MV-4-11 (cell line): ENCODE measurements at regions not wholly inside any gene's neighbourhood (a gene's known extent, or its start where the extent isn't known, plus 50 kb on each side); places are given as distances from the start of the nearest gene placed in this dataset.
"Not testable (repeated sequence)": the region's sequence is repeated elsewhere in the genome, so short reads cannot be mapped to it uniquely, and the experiment has no call there.

ENCODE experiments used
- DNase-seq: peaks from one replicate; lab custom pipeline; 2025; lab: John Stamatoyannopoulos, UW

DNA sequence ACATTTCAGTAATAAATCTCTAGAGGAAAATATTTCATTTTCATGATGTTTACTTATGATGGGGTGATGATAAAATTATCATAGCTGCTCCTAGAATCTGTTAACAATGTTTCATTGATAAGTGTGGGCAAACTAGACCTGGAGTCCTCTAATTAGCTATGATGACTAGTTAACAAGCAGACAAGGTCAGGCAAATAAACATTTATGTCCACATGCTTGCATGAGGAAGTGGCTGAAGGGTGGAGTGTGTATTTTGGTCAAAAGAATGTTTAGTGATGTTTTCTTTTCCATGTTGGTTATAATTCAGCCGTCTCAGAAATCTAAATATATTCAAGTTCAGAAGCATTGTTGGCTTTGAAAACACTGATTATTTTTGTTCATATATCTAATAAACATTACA is 99.9 kb upstream of the FN1 start:
- DNase-seq: no peak

DNA sequence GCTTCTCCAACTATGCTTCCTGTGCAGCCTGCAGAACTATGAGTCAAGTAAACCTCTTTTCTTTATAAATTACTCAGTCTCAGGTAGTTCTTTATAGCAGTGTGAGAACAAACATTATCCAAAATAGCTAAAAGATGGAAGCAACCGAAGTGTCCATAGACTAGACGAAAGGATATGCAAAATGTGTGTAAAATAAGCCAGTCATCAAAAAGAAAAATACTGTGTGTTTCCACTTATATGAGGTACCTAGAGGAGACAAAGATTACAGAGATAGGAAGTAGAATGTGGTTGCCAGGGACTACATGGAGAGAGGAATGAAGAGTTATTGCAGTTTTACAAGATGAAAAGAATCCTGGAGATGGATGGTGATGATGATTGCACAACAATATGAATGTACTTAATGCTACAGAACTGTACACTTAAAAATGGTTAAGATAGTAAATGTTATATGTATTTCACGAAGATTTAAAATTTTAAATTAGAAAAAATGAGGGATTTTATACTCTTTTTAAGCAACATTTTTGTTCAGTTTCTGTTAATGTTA is 99.3 kb upstream of the FN1 start:
- DNase-seq: no peak

DNA sequence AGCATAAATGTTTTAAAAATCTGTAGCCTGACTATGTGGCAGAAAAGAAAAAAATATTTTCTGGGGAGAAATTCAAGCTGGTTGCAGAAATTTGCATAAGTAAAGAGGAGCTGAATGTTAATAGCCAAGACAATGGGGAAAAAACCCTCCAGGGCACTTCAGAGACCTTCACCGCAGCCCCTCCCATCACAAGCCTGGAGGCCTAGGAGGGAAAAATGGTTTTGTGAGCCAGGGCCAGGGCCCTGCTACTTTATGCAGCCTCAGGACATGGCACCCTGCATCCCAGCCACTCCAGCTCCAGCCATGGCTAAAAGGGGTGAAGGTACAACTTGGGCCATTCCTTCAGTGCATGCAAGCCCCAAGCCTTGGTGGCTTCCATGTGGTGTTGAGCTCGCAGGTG is 97.8 kb upstream of the FN1 start:
- not testable (repeated sequence) for DNase-seq

DNA sequence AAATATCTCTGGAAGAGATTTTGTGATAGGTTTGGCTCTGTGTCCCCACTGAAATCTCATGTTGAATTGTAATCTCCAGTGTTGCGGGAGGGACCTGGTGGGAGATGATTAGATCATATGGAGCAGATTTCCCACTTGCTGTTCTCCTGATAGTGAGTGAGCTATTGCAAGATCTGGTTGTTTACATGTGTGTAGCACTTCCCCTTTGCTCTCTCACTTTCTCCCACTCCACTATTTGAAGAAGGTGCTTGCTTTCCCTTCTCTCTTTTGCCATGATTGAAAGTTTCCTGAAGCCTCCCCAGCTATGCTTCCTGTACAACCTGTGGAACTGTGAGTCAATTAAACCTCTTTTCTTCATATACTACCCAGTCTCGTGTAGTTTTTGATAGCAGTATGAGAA is 97.0 kb upstream of the FN1 start:
- peak; percentile 55 for DNase-seq

DNA sequence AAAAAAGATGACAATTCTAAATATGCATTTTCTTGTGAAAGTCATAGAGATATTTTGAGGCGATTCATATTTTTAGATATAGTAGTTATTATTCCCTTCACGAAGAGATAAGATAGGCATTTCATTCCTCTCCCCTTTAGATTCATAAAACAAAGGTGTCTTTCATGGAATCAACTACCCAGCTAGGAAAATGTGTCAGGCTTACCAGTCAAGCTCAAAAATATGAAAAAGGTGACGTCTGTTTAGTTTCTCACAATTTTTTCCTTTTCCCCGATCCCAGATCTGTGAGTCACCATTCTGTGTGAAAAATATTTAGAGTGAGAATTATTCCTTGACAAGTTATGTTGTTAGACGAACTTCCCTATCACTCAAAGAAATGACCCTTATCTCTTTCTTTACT is 95.4 kb upstream of the FN1 start:
- no peak for DNase-seq

DNA sequence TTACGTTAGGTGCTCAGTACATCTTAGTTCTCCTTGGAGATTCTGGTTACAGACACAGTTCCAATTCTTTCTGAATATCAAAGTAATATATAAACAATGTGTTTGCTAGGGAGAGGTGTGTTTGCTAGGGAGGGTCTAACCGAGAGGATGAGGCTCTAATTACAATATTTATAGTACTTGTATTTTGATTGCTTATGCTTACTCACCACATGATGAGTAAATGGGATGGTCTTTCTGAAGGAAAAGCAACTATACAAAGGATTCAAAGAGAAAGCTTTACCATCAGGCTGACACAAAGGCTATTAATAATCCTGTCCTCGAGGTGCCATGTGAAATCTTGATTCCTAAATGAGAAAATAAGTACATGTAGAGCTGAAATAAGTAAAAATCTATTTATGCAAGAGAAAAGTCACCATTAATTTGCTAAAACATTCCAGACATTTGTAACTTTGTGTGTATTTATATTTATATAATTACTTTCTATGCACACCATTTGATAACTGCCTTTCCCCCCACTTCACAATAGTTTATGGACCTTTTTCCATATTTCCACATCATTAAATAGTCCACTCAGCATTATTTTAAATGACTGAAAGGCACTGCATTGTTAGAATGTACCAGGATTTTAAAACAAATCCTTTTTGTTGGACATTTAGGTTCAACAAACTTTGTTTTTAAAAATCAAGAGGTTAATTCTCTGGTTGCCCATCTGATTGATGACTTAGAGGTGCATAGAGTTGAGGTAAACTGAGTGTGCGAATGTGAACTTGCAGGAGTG is 94.5 kb upstream of the FN1 start:
- no peak for DNase-seq

DNA sequence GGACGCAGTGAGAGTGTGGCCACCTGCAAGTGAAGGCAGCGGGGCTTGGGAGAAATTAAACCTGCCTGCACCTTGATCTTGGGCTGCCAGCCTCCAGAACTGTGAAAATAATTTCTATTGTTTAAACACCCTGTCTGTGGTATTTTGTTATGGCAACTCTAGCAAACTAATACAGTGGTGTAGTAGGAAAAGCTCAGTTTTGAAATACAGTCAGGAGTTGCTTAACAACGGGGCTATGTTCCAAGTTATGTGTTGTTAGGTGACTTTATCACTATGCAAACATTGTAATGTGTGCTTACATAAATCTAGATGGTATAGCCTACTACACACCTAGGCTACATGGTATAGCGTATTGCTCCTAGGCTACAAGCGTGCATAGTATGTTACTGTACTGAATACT is 93.4 kb upstream of the FN1 start:
- no peak for DNase-seq

DNA sequence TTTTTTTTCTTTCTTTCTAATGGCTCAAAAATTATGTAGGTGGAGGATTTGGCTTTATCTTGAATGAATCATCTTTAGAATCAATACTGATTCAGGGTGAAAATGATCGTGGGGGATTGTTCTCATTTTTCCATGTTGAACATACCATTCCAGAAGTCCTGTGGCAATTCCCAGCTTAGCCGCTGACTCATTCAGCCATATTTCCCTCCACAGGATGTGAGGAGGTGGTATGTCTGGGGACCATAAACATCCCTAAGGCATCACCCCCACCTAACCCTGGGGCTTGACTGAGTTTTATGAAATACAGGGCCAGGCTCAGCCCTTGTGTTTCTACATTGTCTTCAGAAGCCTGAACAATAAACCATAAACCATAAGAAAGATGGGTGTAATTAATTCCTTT is 92.7 kb upstream of the FN1 start:
- no peak for DNase-seq

DNA sequence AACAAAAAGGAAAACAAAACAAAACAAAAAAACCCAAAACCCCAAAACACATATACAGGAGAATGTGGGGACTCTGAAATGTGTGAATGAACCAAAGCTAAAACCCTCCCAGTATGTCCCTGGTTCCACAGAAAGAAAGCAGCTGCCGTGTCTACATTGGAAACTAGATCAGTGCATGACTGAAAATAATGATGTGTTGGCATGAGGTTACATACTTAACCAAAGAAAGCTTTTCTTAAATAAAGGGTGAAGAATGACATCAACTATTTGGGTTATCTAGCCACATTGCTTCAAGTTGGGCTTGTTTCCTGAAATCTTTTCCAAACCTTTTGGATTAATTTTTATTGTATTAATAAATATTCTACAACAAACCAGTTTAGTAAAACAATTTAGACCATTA is 91.9 kb upstream of the FN1 start:
- no peak for DNase-seq

DNA sequence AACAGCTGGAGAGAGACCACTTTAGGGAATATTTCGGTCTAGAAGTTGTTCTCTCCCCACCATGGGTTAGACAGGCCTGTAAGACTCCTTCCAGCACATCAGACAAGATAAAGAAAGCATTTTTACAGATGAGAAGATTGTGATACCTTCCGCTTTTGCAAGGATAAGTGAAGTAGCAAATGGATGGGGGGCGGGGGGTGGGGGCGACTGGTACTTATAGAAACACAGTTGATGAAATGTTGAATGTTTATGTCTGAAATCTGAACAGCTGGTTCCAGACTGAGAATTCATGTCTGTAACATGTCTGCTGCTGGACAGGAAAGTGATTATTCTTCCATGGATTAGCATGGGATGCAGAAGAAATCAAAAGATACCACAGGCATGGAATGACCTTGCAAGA is 90.5 kb upstream of the FN1 start:
- DNase-seq: no peak

DNA sequence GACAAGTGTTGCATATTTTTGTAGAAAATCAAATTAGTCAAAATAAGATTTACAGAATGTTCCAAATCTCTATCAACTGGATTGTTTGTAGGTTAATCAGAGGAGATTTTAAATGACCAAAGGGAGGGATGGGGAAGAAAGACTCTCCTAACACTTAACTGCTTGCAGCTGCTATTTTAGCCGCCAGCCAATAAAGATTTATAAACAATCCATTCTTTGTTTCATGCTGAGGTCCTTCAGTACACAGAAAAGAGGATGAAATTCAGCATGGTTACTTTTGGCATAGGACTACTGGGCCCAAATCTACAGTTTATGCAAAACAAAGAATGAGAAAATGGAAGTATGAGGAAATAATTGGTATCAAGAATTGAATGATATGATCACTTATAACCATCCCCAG is 86.4 kb upstream of the FN1 start:
- no peak for DNase-seq

DNA sequence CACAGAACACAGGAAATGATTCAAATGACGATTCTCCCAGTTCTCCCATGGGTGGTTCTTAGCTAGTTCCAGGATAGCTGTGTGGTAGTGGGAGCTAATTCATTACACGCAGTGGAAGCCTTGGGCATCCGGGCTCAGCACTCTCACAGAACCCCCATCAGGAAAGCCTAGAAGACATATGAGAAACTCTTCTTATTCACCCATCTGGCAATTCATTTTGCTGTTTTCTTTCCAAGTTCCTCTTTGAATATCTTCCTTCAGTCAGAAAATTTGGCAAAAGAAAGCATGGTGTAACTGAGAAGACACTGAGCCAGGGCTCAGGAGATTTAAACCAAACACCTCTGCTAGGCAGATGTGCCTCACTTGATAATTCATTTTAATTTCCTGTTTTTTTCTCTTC is 85.2 kb upstream of the FN1 start:
- no peak for DNase-seq

DNA sequence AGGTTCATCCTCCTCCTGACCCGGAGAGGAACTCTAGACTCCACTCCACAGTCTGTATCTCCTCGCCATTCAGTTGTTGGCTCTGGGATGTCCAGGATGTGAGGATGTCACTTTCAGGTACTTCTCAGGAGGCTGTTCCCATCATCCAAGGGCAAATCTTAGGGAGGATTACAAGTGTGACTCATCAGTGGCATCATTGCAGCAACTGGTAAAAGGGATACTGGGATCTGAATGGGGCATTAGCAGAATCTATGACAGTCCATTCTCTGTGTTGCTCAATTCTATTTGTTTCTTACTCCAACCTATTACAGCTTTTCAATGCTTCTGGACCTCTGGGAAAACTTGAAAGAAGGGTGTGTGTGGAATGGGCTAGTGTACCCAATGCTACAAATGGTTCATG is 81.5 kb upstream of the FN1 start:
- no peak for DNase-seq

DNA sequence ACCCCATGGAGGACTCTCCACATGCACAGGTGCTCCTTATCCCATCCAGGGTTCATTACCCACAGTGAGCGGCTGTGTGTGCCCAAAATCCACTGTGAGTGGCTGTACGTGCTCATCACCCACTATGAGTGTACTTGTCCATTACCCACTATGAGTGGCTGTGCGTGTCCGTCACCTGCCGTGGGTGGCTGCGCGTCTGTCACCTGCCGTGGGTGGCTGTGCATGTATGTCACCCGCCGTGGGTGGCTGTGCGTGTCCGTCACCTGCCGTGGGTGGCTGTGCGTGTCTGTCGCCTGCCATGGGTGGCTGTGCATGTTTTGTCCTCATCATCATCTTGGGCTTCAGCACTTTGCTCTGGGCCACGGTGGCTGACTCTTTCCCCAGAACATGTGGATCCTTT is 78.6 kb upstream of the FN1 start:
- no peak for DNase-seq

DNA sequence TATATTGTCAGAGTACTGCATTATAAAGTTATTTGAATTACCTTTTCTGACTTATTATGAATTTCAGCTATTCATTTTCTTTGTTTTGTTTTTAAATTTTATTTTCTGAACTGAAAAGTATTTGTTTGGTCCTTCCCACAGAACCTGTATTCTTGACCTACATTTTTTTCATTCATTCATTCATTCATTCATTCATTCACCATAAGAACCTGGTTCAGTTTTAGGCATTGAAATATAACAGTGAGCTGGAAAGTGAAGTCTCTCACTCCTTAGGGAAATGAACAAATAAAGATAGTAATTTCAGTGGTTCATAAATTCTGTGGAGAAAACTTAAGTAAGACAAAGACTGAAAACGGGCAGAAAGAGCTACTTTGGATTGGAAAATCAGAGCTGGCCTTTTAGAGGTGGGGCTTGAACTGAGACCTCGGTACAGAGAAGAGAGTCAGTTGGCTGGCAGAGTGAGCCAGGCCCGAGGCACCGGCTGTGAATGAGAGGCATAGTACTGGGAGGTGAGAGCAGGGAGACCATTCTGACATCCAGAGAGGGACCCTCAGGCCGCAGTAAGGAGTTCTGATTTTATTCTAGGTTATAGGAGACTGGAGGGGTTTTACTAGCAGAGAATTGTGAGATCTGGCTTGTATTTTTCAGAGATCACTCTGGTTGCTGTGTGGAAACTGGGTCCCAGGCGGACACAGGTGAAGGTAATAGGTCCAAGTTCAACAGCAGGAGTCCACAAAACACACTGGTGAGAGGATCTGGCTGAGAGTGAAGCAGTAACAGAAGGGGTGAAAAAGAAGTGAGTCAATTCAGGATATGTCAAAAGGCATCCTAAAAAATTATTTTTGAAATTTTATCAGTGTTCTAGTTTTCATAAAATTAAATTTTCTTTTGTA is 75.8 kb upstream of the FN1 start:
- DNase-seq: no peak

DNA sequence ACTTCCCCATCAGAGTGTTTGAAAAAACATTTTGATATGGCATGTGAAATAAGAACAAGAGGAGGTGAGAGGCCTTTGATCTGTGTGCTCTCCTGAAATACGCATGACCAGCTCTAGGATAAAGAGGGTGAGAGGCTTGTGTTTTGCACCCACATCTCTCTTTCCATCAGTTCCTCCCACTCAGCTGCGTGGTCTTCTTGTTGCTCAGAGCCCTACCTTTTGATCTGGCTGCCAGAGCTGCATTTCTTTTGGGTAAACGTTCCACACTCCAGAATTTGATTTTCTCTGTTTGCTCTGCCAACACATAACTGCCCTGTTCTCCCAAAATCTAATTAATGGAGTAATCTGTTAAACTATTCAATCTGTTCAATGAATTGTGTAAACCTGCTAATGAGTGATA is 72.0 kb upstream of the FN1 start:
- no peak for DNase-seq

DNA sequence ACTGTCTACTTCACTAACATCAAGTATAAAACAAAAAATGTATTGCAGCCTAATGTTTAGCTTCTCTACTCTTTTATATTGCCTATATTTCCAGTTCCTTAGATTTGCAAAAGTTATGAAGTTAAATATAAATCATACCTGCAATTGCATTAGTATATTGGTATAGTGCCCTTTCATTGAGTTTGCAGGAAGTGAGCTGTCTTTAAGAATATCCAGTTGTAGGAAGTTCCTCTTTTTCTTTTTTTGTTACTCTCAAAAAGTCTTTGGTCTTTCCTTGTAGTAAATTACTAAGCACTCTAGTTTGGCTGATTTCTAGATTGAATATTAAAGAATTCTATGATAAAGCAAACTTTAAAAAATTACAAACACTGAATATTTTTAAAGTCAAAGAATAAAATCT is 71.3 kb upstream of the FN1 start:
- DNase-seq: peak; percentile 74

DNA sequence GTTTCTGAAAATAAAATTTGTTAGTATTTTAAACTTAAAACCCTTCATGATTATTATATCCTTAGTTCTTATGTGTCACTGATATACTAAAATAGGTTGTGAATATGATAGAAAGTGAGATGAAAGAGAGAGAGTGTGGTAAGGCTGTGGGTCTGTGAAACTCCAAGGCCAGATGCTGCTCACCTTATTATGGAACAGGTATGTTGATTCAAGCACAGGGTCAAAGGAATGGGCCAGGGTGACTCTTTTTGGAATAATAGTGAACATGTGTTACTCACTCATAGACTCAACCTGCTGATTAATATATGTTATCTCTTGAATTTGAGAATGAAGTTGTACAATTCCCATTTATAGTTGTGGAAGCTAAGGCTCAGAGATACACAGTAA is 70.7 kb upstream of the FN1 start:
- DNase-seq: no peak

DNA sequence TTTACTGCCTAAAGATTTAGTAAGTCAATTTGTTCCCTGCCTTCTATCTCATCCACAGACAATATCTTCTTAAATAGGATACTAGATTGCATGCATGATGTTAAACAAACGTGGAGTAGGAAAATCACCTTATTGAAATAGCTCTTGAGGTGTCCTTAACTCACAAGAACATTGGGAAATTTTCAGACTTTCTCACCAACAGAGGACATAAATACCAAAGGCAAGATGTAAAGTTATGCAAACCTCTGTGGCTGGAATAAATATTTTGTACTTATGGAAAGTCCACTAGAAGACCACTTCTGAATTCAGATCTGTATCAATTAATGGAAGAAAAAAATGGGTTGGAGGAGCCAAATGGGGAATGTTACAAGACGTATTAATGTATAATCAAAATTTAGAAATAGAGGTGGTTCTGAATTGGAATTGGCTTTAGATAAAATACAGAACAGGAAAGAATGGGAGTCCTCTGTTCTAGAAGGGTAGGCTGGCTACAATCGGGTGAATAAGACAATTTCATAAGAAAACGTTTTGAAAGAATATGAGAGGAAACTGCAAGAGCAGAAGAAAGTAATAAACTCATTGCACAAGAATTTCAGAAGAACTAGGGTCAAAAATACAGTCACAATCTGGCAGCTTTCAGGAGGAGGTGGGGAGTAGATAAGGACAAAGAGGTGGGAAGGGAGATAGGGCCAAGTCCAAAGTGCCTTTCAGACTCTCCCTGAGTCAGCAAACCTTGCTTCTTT is 69.3 kb upstream of the FN1 start:
- peak; percentile 71 for DNase-seq

DNA sequence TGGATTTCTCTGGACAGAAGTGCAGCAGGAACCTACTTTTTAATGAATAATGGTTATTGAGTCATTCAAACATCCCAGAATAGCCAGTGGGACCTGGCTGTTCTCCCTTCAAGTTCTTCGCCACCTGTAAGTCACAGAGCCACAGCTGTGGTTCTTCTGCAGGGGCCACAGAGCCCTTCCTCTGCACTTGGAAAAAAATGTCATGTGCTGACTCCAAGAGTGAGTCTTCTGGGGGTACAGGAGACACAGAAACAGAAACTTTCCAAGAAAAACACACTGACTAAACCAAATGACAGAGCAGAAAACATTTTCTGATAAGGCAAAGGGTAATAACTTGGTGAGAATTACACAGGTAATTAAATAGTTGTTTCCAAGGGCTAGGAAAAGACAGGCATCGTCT is 68.7 kb upstream of the FN1 start:
- DNase-seq: no peak

DNA sequence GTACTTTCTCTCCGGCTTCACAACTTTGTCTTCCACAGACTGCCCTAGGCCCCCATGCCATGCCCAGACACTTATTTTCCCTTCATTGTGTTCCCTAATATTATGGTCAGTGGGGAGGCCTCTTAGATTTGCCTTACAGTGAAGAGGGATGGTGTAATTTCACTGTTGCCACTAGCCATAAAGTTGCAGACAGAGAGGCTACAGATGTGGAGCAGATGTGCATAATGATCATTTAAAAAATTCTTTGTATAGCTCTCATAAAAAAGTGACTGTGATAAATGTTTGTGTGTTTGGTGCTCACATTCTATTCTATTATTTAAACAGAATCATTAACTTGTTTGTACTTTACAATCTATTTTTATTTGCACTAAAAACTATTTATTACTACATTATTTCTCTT is 67.5 kb upstream of the FN1 start:
- no peak for DNase-seq

DNA sequence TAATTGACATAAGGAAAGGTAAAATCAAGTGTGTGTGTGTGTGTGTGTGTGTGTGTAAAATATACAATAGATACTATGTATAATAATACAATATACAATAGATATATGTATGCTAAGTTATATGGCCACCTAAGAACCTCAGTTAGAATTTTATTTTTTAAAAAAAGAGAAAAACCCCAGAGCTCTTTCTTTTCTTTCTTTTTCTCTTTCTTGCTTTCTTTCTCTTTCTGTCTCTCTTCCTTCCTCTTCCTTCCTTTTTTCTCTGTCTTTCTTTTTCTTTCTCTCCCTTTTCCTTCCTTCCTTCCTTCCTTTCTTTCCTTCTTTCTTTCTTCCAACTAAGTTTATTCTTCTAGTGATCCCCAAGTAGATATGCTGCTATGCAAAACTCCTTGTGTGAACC is 64.6 kb upstream of the FN1 start:
- no peak for DNase-seq

DNA sequence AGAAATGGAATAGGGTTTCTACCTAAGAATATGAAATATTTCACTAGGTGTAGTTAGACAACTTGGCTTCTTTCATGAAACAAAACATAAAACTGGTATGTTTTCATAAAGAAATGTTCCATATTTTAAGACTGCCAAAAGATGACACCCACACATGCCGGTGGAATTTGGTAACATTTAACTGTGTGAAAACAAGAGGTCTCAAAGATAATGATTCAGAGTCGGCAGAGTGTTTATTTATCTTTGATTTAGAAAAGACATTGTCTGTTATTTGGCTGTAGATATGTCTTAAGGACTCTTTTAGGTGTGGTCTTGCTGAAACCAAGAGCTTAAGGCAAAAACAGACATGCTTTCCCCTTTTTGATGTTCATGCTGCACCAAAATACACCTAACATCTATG is 63.5 kb upstream of the FN1 start:
- no peak for DNase-seq
